ENCODE measurements at regions not wholly inside any gene's neighbourhood (a gene's known extent, or its start where the extent isn't known, plus 50 kb on each side); places are given as distances from the start of the nearest gene placed in this dataset.

GRCh38 chr18:10166164-10166807 lies 252.5 kb downstream of the VAPA start:
- Histone ChIP-seq H3K4me3 (no peak overlapping the region), H3K4me1 (no peaks in the 10 kb centered on the region), H3K9me3 (no peaks in the 10 kb centered on the region), H3K27ac (no peak overlapping the region), H3K36me3 (no peaks in the 10 kb centered on the region), H3K27me3 (no peaks in the 10 kb centered on the region)
- DNase-seq = no peak
- TF ChIP-seq CTCF (IDR thresholded peaks at IDR 0.05) = no peak
- no peak for TF ChIP-seq POLR2A (IDR thresholded peaks at IDR 0.05)

- Histone ChIP-seq H3K27ac (no peak overlapping the region), H3K4me3 (no peak overlapping the region), H3K4me1 (no peaks in the 10 kb centered on the region), H3K27me3 (no peaks in the 10 kb centered on the region), H3K36me3 (no peaks in the 10 kb centered on the region), H3K9me3 (no peaks in the 10 kb centered on the region)
- no peak for DNase-seq
- TF ChIP-seq CTCF (IDR thresholded peaks at IDR 0.05) (no peak), POLR2A (IDR thresholded peaks at IDR 0.05) (no peak)
Measured at GRCh38 chr18:10167759-10168158, 253.9 kb downstream of the VAPA start.

GRCh38 chr18:10168477-10168876 lies 254.7 kb downstream of the VAPA start:
- DNase-seq = no peak
- no peak overlapping the region for H3K4me3 ChIP-seq

GRCh38 chr18:10169064-10169562 lies 255.3 kb downstream of the VAPA start:
- Histone ChIP-seq H3K27me3 (no peaks in the 10 kb centered on the region), H3K36me3 (no peaks in the 10 kb centered on the region), H3K4me1 (no peaks in the 10 kb centered on the region), H3K9me3 (no peaks in the 10 kb centered on the region), H3K4me3 (no peak overlapping the region), H3K27ac (no peak overlapping the region)
- TF ChIP-seq CTCF (IDR thresholded peaks at IDR 0.05) (no peak), POLR2A (IDR thresholded peaks at IDR 0.05) (no peak)
- no peak for DNase-seq

More at GRCh38 chr18:10168477-10168876, 254.7 kb downstream of the VAPA start:
- no peaks in the 10 kb centered on the region for H3K9me3 ChIP-seq
- TF ChIP-seq CTCF (IDR thresholded peaks at IDR 0.05) (no peak), POLR2A (IDR thresholded peaks at IDR 0.05) (no peak)
- H3K27me3 ChIP-seq = no peaks in the 10 kb centered on the region
- no peaks in the 10 kb centered on the region for H3K4me1 ChIP-seq
- no peaks in the 10 kb centered on the region for H3K36me3 ChIP-seq
- H3K27ac ChIP-seq = no peak overlapping the region

DNA sequence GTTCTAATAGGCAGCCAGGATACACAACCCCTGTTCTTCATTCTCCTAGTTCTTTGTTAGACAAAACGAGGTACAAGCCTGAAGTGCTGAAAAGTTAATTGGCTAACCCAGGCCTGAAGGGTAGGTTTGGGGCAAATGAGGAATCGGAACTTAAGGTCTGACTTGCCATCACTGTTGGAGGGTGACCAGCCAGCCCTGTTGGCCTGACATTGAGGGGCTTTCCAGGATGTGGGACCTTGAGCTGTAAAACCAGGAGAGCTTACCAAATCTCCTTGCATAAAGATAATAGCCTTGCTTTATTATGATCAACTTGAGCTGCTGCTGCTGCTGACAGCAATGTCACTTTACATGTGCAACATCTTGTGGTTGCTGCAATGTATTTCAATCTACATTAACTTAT lies 256.0 kb downstream of the VAPA start:
- H3K4me3 ChIP-seq = no peak overlapping the region
- no peak overlapping the region for H3K27ac ChIP-seq
- TF ChIP-seq POLR2A (IDR thresholded peaks at IDR 0.05) (no peak), CTCF (IDR thresholded peaks at IDR 0.05) (no peak)
- H3K4me1 ChIP-seq = no peaks in the 10 kb centered on the region
- no peaks in the 10 kb centered on the region for H3K27me3 ChIP-seq
- no peaks in the 10 kb centered on the region for H3K9me3 ChIP-seq
- no peaks in the 10 kb centered on the region for H3K36me3 ChIP-seq
- DNase-seq = no peak
